GM18861 (cell line): ENCODE measurements at regions not wholly inside any gene's neighbourhood (a gene's known extent, or its start where the extent isn't known, plus 50 kb on each side); places are given as distances from the start of the nearest gene placed in this dataset.
A peak's percentile ranks its signal among the peaks of the same experiment; 100 is the strongest.
"Not testable (repeated sequence)": the region's sequence is repeated elsewhere in the genome, so short reads cannot be mapped to it uniquely, and the experiment has no call there.

Experiments
- ATAC-seq: cut with Tn5 transposase; IDR thresholded peaks from one replicate; pipeline ENCODE4 v1.9.1; 2021; ENCODE audit not compliant: unreplicated experiment

DNA sequence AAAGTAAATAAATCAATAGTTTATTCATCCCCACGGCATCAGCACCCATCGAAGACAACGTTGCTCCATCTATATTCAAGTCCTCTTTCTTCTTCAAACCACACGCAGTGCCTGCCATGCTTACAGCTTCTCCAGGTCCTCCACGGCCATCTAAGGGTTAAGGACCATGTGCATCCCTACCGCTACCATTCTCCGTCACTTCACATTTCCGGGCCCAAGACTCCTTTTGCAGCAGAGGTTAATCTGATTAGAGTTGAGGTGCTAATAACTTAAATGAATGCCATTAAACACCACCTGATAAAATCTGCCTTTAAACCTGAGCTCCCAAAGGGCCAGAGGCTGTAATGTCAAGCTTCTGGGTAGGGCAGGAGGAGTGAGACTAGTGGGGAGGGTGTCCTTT, 79.7 kb upstream of the CCND2 start:
- ATAC-seq = no peak

DNA sequence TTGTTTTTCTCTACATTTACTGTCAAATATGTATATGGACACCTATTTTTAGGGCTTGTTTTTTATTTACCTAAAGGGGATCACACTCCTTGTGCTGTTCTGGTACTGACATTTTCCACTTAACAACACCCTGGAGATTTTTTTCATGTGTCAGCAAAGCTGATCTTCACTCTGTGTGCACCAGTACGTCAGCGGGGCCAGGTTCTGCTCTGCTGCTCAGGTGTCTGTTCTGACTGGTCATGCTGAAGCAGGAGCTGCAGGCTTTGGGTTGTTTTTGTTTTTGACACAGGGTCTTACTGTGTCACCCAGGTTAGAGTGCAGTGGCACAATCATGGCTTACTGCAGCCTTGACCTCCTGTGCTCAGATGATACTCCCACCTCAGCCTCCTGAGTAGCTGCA, 81.9 kb upstream of the CCND2 start:
- ATAC-seq = peak; percentile 62

DNA sequence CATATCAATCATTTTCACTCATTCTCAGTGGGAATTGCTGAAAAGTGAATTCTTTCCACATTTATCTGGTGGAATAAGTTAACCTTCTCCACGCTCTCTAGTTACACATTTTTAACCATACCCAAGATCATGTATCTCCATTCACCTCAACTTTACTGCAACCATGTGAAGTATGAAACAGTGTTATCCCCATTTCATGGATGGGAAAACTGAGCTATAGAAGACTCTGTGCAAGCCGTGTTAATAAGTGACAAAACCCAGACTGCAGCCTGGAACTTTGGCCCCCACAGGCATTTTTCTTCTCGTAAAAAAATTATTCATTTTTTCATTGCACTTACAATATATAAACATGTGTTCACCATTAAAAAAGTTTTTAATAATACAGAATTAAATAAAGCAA, 82.4 kb upstream of the CCND2 start:
- ATAC-seq = no peak

DNA sequence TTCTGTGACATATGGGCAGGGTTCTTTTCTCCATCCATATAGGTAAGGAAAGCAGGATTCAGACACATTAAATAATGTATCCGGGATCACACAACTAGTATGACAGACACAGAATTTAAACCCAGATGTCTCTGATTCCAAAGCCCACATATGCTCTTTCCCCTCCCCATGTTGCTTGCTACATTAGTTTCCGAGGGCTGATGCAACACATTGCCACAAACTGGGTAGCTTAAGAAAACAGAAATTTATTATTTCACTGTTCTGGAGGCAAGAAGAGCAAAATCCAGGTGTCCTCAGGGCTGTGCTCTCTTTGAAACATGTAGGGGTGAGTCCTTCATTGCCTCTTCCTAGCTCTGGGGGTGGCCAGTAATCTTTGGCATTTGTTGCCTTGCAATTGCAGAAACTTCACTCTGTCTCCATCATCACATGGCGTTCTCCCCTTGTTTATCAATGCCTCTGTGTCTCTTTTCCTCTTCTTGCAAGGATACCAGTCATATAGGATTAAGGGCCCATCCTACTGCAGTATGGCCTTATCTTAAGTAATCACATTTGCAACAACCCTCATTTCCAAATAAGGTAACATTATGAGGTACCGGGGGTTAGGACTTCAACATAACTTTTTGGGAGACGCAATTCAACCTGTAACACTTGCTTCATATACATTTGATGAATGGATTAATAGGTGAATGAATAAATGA, 83.0 kb upstream of the CCND2 start:
- no peak for ATAC-seq

DNA sequence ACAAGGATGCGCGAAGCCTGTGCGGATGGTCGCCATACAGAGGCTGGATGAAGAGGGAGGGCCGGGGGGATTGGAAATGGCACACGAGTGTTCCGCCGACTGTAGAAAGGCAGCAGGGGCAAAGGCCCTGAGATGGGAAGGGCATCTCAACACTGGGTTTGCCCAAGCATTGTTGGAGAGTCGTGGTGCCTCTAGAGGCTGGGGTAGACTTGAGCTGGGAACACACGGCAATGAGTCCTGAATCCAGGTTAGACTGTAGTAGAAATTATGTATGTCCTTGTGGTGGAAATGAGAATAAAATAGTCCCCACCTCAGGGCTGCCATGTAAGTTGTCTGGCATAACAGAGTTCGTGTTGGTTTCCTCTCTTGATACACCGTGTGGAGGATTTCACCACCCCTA, 83.8 kb upstream of the CCND2 start:
- no peak for ATAC-seq

DNA sequence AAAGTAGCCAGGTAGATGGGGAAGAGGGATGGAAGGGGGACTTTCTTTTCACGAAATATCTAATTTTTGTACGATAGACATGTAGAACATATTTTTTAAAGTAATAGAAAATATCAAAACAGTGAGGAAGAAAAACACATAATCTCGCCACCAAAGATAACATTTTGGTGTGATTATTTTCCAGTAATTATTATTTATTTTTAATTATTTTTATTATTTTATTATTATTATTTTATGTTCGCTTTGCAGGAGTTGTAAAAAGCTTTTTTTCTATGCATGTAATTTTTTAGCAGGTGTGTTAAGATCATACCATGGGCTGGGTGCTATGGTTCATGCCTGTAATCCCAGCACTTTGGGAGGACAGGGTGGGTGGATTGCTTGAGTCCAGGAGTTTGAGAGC, 85.6 kb upstream of the CCND2 start:
- no peak for ATAC-seq

DNA sequence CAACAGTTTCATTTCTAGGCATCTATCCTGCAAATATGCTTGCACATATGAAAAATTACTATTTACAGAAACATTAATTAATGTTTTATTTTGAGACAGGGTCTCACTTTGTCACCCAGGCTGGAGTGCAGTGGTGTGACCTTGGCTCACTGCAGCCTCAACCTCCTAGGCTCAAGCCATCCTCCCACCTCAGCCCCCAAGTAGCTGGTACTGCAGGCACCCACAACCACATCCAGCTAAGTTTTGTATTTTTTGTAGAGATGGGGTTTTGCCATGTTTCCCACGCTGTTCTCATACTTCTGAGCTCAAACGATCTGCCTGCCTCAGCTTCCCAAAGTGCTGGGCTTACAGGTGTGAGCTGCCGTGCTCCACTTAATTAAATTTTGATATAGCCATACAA, 86.2 kb upstream of the CCND2 start:
- not testable (repeated sequence) for ATAC-seq

DNA sequence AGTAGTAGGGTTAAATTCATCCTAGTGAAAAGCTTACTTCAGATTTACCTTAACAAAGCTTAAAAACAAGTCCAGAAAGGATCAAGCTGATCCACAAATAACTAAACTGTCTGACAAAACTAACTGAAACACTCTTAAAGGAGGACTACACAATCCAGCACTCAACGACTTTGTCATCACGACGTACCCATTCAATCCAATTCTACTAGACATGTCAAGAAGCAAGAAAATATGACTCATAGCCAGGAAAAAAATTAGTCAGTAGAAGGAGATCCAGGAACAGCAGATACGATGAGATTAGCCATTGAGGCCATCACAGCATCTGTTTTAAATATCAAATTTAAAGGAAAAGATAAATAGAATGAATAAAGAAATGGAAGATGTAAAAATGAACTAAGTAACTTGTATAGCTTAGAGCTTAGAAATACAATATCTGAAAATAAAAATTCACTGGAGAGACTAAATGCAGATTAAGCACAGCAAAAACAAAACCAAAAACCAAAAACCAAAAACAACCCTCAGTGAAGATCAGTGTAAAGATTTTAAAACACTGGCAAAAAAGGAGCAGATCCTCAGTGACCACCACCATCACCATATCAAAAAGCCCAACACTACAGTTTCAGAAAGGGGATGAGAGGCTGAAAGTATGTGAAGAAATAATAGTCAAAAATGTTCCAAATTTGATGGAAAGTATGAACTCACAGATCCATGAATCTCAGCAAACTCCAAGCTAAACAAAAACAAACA, 95.0 kb upstream of the CCND2 start:
- no peak for ATAC-seq

DNA sequence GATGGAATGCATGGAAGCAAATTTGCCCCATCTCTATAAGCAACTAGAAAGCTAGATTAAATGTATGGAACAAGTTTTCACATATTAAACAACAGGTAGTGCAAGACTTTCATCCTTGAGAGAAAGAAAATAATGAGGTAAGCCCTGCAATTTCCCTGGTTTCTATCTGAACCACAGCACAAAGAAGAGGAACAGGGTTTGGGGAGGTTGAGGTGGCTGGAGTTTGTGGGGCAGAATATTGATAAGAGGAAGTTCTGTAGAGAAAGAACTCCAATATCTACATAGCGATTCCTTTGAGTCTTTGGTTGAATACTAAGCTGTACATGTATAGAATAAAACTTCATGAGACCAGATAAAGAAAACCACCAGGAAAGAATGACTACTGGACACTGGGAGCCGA, 96.3 kb upstream of the CCND2 start:
- no peak for ATAC-seq

DNA sequence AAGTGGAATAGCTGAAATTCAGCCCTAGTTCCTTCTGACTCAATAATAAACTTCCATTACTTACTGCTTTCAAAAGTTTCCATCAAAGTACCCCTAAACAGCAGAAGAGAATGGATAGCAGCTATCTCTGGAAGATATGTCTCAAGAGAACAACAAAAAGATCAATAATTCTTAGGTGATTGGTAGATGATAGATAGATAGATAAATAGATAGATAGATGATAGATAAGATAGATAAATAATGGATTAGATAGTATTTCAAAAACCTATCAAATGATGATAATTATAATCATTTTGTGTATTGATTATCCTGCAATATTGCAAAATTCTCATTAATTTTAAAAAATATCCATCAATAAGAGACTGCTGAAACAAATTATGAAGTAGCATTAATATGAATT, 97.4 kb upstream of the CCND2 start:
- no peak for ATAC-seq

DNA sequence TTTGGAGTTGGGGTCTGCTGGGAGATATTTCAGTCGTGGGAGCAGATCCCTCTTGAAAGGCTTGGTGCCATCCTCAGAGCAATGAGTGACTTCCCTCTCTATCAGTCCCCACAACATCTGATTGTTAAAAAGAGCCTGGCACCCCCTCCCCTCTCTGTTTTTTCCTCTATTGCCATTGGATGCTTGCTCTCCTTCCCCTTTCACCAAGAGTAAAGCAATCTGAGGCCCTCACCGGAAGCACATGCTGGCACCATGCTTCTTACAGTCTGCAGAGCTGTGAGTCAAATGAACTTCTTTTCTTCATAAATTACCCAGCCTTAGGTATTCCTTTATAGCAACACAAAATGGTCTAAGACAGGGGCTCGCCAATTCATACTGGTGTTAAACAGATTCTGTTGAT, 99.1 kb upstream of the CCND2 start:
- no peak for ATAC-seq

DNA sequence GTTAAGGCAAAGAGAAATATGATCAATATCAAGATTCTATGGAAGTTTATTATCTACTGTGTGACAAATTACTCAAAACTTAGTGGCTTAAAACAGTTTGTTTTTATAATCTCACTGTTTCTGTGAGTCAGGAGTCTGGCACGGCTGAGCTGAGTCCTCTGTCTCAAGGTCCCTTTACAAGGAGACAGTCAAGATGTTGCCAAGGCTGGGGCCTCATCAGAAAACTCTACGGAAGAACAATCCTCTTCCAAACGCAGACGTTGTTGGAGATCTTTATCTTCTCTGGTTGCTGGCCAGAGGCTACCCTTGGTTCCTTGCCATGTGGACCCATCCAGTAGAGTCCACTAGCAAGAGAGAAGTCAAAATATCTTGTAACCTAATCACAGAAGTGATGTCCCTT, 100.6 kb upstream of the CCND2 start:
- no peak for ATAC-seq

DNA sequence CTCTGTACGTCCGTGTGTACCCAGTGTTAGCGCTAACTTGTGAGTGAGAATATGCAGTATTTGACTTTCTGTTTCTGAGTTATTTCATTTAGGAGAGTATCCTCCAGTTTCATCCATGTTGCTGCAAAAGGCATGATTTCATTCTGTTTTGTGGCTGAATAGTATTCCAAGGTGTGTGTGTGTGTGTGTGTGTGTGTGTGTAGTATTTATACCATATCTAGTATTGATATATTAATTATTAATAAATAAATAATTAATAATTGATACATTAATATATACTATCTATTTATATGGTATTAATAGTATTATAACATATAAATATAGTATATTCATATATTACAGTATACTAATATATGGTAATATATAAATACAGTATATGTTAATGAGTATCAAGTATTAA, 101.8 kb upstream of the CCND2 start:
- no peak for ATAC-seq

DNA sequence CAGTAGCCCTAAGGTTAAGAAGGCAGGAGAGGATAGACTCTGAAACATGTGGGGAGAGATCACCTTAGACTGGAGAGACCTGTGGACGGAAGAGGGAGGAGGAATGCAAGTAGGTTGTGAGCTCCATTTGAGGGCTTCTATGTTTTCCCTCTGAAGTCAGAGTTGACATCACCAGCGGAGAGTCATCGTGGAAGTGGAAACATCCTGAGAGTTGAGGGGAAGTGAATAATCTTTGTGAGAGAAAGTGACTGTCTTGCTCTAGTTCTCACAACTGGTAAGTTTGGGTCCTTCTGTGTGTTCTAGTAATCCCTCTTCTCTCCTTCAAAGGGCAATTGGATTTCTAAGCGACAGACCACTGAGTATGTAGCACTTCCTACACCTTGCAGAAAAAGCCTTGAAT, 103.6 kb upstream of the CCND2 start:
- ATAC-seq = no peak

DNA sequence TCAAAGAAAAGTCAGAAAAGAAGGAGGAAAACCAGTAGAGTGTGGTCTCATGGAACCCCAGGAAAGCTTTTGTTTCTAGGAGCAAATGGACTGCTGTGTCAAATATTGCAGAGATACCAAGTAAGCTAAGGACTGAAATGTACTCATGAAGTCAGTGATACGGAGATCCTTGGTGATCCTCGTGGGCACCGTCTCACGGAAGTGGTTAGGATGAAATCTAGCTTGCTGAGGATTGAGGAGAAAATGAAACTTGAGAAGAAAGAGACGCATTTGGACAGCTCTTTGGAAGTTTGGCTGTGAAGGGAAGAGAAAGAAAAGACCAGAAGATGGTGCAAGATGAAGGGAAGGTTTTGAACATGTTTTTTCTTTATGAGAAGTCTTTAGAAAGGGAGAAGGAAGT, 104.0 kb upstream of the CCND2 start:
- ATAC-seq = no peak

DNA sequence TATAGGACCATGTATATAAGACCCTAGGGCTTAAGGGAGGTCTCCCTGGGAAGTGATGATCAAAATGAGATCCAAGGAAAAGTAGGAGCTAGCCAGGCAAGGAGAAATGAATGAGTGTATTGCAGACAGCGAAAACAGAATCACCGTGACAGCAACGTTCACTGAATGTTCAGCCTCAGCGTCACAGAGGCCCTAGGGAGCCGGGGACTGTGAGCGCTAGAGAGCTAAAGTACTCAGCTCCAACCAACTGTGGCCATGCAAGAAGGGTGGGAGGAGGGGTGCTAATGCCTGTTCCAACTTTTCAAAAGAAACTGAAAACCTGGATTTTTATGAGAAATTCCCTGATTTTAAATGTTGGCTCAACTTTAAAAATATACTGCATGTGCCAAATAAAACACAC, 105.5 kb upstream of the CCND2 start:
- no peak for ATAC-seq

DNA sequence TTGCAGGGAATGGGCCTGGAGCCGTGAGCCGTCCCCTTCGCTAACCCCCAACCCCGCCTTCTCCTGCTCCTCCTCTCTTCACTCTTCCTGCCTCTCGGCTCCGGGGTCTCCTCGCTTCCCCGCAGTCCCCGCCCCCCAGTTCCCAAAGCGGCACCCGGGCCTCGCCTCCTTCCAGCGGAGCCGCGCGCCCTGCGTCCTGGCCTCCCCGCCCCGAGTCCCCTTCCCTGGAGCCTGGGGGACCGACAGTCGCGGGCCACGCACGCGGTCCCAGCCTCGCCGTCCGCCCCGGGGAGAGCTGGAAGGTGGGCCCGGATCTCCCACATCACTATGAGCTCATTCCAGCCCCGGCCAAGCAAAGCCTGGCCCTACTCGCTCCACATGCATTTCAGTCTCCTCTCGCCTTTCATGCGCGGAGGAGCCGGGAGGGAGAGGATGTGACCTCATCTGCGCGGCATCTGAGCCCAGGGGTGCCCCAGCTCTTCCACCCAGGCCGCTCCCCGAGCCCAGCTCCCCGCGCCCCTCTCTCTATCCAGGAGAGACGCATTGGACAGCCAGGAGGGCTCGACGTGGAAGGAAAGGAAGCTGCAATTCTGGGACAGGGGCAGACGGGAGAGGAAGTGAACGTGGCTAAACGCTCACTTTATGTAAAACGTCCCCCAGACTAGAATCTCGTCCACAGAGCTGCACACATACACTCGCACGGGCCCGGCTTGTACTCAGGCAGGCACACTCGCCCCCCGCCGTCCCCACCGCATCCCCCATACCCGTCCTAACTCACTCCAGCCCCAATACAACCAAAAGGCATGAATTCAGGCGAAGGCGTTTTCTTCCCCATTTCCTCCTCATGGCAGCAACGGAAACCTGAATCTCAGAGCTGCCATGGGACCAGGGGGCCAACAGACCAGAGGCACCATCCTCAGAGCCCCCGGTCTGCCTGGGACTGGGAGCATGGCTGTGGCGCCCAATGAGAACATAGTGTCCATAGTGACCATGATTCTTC, 108.7 kb upstream of the CCND2 start:
- peak; percentile 46 for ATAC-seq

DNA sequence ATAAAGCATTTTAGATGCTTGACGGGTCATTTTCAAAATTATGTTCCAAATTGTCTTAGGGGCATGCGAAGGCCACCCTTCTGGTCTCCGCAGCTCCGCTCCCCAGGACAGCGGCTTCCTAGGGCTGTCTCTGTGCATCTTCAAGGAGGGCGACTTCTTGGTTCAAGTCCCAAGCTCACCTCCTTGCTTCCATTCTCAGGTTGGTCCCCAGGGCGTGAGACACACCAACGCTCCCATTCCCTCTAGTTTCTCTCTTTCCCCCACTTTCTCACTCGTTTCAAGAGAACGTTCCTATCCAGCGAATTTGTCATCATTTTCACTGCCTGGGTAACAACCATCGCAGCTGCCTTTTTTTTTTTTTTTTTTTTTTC, 109.4 kb upstream of the CCND2 start:
- no peak for ATAC-seq

DNA sequence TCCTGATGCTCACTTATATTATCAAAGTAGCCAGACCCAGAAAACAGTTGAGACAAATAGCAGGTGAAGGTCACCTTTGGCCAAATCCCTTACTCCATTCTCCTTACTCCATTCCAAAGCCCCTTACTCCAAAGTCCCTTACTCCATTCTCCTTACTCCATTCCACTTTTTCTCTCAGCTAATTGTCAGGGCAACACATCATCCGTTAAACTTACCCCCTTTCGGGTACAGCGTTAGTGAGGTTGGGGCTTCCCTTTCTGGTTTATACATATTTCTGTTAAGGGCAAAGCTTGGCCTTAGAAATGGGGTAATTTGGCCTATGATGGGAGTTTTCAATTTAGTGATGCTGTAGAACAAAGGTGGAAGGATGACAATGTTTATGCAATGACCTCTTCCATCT, 111.8 kb upstream of the CCND2 start:
- no peak for ATAC-seq

DNA sequence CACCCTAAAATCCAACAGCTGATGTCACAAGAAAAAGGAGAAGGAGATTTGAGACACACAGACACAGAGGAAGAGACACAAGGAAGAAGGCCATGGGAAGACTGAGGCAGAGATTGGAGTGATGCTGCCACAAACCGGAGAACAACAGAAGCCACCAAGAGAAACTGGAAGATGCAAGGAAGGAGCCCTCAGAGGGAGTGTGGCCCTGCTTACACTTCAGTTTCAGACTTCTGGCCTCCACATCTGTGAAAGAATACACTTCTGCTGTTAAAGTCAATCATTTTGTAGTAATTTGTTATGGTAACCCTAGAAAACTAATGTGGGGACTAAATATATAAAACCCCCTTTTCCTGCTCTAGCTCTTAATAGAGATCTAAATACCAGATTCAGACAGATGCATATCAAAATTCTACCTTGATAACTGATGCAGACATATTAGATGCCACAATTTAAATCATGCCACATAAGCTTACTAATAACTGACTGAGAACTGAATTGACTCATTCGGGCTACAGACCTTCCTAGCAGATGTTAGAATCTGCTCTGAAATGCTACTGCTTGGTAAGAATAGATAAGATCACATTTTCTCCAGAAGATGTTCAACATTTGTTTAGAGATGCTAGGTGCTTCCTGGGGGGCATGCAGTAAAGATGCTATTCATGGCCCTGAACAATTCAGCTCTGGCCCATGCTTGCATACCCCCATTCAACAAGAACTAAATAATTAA, 113.1 kb upstream of the CCND2 start:
- ATAC-seq = no peak

DNA sequence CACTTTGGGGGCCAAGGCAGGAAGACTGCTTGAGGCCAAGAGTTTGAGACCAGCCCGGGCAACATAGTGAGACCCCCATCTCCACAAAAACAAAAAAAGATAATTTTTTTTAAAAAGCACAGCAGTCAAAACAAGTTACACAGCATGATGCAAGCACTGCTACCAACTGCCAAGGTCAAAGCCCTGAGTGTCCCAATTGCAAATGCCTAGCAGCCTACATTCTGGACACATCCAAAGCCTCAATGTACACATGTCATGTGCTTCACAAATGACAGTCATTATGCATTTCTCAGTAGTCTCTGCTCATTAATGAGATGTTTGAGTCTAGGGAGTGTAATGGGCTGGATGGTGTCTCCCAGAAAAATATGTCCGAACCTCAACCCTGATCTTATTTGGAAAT, 113.7 kb upstream of the CCND2 start:
- ATAC-seq = no peak
